H7 (cell line): ENCODE measurements at regions not wholly inside any gene's neighbourhood (a gene's known extent, or its start where the extent isn't known, plus 50 kb on each side); places are given as distances from the start of the nearest gene placed in this dataset.

ENCODE experiments used
- DNase-seq: peaks from one replicate; pipeline ENCODE4 v3.0.0; 2012
- H3K27me3 ChIP-seq: 2 replicates; pipeline ENCODE4 v1.6.0; 2011; ENCODE audit warnings: mild to moderate bottlenecking, low read length; ENCODE audit not compliant: control insufficient read depth, insufficient read depth
- H3K36me3 ChIP-seq: replicated peaks from 2 replicates; pipeline ENCODE4 v1.5.1; 2011; ENCODE audit warnings: low read length; ENCODE audit not compliant: control insufficient read depth, insufficient read depth
- H3K4me3 ChIP-seq: 2 replicates; pipeline ENCODE4 v1.5.1; 2011; ENCODE audit warnings: low read depth, mild to moderate bottlenecking, control low read depth, low read length, moderate library complexity; ENCODE audit not compliant: insufficient read depth

GRCh38 chr20:1720226-1720625 is 62.6 kb upstream of the SIRPG start:
- H3K27me3 ChIP-seq = peaks cover 12% of the 10 kb centered on the region
- H3K4me3 ChIP-seq = no peak overlapping the region
- no peak for DNase-seq
- H3K36me3 ChIP-seq = no peaks in the 10 kb centered on the region

- peaks cover 12% of the 10 kb centered on the region for H3K27me3 ChIP-seq
- DNase-seq = no peak
Measured at GRCh38 chr20:1718604-1719384, 61.2 kb upstream of the SIRPG start.

GRCh38 chr20:1712634-1713624 is 55.4 kb upstream of the SIRPG start:
- Histone ChIP-seq H3K4me3 (no peak overlapping the region), H3K36me3 (no peaks in the 10 kb centered on the region)

More at GRCh38 chr20:1718604-1719384, 61.2 kb upstream of the SIRPG start:
- Histone ChIP-seq H3K36me3 (no peaks in the 10 kb centered on the region), H3K4me3 (no peak overlapping the region)

GRCh38 chr20:1711826-1712601 is 54.4 kb upstream of the SIRPG start:
- no peaks in the 10 kb centered on the region for H3K36me3 ChIP-seq
- DNase-seq = no peak
- H3K27me3 ChIP-seq = no peaks in the 10 kb centered on the region; the same call in 1 of the 2 replicates
- no peak overlapping the region for H3K4me3 ChIP-seq

More at GRCh38 chr20:1712634-1713624, 55.4 kb upstream of the SIRPG start:
- H3K27me3 ChIP-seq = no peaks in the 10 kb centered on the region; the same call in 1 of the 2 replicates
- no peak for DNase-seq

- Histone ChIP-seq H3K27me3 (no peaks in the 10 kb centered on the region; the same call in 1 of the 2 replicates), H3K36me3 (no peaks in the 10 kb centered on the region), H3K4me3 (no peak overlapping the region)
- no peak for DNase-seq
Measured at GRCh38 chr20:1711266-1711665, 53.7 kb upstream of the SIRPG start.

GRCh38 chr20:1710484-1710883 is 52.9 kb upstream of the SIRPG start:
- Histone ChIP-seq H3K27me3 (no peaks in the 10 kb centered on the region; the same call in 1 of the 2 replicates), H3K4me3 (no peak overlapping the region), H3K36me3 (no peaks in the 10 kb centered on the region)
- no peak for DNase-seq

GRCh38 chr20:1707588-1708449 is 50.2 kb upstream of the SIRPG start:
- DNase-seq = no peak
- H3K27me3 ChIP-seq = no peaks in the 10 kb centered on the region; the same call in 1 of the 2 replicates
- H3K4me3 ChIP-seq = no peak overlapping the region
- H3K36me3 ChIP-seq = no peaks in the 10 kb centered on the region
